DND-41 (cell line): ENCODE measurements at regions not wholly inside any gene's neighbourhood (a gene's known extent, or its start where the extent isn't known, plus 50 kb on each side); places are given as distances from the start of the nearest gene placed in this dataset.

Experiments used
- EZH2 ChIP-seq: IDR thresholded peaks from 3 replicates; pipeline ENCODE4 v1.6.1; 2012; ENCODE audit warnings: borderline replicate concordance, low read depth, mild to moderate bottlenecking, moderate library complexity, low read length, inconsistent platforms; ENCODE audit not compliant: severe bottlenecking
- TF ChIP-seq, protein P1 (sequence below): IDR thresholded peaks from 2 replicates; pipeline ENCODE4 v1.5.1; 2012; ENCODE audit warnings: borderline replicate concordance, low read length, moderate library complexity, mild to moderate bottlenecking; ENCODE audit not compliant: poor library complexity, severe bottlenecking; ENCODE audit errors: extremely low read depth

DNA sequence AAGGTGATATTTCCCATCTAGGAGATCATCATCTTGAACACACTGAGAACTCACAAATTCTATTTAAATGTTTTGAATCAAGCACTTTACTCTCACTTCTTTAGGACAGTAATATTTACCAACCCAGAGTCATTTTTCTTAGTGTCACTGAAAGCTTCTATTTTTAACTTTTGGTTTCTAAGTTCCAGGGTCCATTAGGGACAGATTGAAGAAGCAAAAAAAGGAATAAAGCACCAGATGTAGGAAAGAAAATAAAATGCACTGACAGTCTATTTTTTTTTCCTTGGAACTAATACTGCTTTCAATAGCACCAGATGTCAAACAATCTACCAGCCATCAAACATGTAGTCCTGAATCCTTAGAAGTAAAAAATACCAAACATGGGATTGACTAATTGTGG is 526.7 kb upstream of the LRRN3 start:
- TF ChIP-seq, protein P1, sequence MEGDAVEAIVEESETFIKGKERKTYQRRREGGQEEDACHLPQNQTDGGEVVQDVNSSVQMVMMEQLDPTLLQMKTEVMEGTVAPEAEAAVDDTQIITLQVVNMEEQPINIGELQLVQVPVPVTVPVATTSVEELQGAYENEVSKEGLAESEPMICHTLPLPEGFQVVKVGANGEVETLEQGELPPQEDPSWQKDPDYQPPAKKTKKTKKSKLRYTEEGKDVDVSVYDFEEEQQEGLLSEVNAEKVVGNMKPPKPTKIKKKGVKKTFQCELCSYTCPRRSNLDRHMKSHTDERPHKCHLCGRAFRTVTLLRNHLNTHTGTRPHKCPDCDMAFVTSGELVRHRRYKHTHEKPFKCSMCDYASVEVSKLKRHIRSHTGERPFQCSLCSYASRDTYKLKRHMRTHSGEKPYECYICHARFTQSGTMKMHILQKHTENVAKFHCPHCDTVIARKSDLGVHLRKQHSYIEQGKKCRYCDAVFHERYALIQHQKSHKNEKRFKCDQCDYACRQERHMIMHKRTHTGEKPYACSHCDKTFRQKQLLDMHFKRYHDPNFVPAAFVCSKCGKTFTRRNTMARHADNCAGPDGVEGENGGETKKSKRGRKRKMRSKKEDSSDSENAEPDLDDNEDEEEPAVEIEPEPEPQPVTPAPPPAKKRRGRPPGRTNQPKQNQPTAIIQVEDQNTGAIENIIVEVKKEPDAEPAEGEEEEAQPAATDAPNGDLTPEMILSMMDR: no peak
- no peak for TF ChIP-seq EZH2
